NCI-H1048 (cell line): ENCODE measurements at regions not wholly inside any gene's neighbourhood (a gene's known extent, or its start where the extent isn't known, plus 50 kb on each side); places are given as distances from the start of the nearest gene placed in this dataset.

Experiments used
- DNase-seq: peaks from one replicate; lab custom pipeline; 2025; lab: John Stamatoyannopoulos, UW

DNA sequence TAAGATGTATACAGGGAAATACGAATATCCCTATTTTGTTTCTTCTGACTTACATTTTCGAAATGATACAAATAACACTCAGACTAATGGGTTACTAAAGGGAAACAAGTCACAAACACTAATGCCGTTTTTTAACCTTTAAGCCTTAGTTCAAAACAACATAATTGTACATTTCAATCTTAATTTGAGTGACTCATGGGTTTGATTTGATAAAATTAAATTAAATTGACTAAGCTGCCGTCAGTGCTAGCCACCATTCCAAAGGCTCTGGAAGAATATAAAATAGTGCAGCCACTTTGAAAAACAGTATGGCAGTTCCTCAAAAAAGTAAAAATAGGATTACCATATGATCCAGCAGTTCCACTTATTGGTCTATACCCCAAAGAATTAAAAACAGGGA is 133.8 kb upstream of the NT5C1B start:
- DNase-seq = no peak

GRCh38 chr2:18722101-18722500 is 132.7 kb upstream of the NT5C1B start:
- DNase-seq = no peak

DNA sequence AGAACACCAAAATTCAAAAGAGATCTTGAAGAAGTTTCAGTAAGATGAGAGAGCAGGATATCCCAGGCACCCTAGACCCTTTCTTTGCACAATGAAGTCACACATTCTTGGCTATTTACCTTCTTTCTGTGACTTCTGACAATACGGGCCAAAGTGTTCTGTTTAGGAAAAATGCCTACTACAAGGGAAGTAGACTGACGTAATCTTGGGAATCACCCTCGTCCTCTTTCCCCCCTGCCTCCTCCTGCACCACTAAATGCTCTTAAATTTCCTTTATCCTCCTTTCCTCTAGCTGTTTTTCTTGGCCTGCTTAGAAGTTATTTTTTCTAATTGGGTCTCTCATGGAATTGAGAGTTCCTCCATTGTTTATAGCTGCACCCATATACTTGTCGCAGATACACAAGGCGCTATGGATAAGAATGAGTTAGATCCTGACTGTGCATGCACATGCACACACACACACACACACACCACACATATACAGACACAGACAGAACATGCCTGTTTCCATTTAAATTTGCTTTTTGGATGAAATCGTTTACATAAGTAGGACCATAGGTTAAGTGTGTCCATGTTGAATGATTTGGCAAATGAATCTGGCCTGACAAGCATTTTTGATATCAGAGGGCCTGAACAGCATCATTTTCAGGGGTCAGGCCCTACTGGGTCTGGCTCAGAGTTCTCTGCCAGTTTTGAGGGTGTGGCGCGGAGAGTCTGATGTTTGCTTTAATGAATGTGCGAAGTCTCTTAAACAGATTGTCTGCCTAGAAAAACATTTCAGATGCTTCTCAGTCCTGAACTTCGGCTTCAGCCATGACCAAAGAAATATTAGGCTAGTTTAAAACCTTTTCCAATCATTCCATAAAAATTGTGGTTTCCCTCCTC is 131.9 kb upstream of the NT5C1B start:
- no peak for DNase-seq

DNA sequence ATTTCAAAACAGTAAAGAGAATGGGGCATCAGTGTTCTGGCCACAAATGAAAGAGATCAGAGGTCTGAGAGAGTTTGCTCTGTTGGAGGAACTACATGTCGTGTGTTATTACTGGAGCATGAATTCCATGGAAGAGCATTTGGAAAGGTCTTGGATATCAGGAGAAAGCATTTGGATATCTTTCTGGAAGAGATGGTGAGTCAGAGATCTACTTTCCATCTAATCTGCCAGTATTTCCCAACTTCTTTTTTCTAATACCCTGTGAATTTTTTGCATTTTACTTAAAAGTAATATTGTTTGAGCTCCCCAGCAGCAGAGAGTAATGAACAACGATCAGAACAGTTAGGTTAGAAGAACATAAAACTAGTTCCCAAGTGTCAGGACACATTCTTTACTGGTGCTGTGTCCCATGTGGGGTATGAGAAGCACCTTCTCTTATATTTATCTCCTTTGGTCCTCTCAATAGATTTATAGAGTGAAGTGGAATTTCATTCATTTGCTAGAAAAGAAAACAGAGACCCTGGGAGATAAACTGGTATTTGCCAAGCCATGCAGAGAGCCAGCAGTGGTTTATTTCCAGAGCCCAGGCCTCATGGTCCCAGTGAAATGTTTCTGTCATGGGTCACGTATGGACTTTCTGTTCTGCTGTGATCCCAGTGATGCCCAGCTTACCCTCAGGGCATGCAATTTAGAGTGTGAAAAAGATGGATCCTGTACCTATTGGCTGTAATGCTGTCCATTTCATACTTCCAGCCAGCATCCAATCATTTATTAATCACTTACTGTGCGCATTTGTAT is 130.8 kb upstream of the NT5C1B start:
- no peak for DNase-seq

GRCh38 chr2:18708203-18708715 is 118.9 kb upstream of the NT5C1B start:
- no peak for DNase-seq

GRCh38 chr2:18706001-18706400 is 116.6 kb upstream of the NT5C1B start:
- no peak for DNase-seq

DNA sequence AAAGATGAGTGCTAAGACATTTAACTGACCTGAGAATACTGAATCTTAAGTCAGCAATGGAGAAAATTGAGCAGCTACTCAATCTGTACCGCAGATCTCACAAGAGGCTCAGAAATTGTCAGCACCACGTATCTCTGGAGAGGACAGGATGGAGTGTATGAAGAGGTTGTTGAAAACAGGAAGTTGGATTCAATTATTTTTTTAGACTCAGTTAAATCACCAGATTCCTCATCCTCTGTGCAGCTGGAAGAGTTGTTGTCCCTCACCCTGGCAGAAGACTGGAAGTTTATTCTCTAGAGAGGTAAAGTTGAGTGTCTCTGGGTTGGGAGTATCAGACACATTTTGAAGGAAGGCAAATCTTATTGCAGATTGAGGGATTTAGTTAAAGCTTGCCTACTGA is 114.9 kb upstream of the NT5C1B start:
- no peak for DNase-seq

GRCh38 chr2:18703555-18703954 is 114.2 kb upstream of the NT5C1B start:
- no peak for DNase-seq

GRCh38 chr2:18701981-18702380 is 112.6 kb upstream of the NT5C1B start:
- DNase-seq = no peak

GRCh38 chr2:18701546-18701945 is 112.2 kb upstream of the NT5C1B start:
- no peak for DNase-seq

GRCh38 chr2:18690342-18690741 is 101.0 kb upstream of the NT5C1B start:
- no peak for DNase-seq

- no peak for DNase-seq
Observed at GRCh38 chr2:18684206-18685038, 95.1 kb upstream of the NT5C1B start.

DNA sequence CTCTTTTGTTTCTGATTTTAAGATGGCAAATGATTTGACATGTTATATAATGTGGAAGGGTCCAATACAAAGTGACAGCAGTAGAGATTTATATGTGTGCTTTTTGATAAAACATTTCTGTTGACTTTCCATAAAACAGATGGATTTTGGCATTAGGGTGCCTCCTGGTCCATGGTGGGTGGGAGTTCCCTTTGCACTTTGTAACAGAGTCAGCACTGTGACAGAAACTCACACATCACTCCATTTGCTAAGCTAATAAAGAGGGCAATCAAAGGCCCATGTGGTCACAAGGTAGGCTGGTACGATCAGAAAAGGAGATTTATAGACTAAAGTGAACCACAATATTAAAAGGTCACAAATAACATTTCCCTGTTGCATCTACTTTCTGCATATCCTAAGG is 93.3 kb upstream of the NT5C1B start:
- DNase-seq = no peak

- DNase-seq = no peak
Observed at GRCh38 chr2:18677280-18677679, 87.9 kb upstream of the NT5C1B start.

- no peak for DNase-seq
Observed at GRCh38 chr2:18674309-18674708, 84.9 kb upstream of the NT5C1B start.

GRCh38 chr2:18671363-18671762 is 82.0 kb upstream of the NT5C1B start:
- DNase-seq = no peak

- no peak for DNase-seq
Observed at GRCh38 chr2:18668221-18668620, 78.9 kb upstream of the NT5C1B start.

GRCh38 chr2:18664421-18664820 is 75.1 kb upstream of the NT5C1B start:
- DNase-seq = no peak

DNA sequence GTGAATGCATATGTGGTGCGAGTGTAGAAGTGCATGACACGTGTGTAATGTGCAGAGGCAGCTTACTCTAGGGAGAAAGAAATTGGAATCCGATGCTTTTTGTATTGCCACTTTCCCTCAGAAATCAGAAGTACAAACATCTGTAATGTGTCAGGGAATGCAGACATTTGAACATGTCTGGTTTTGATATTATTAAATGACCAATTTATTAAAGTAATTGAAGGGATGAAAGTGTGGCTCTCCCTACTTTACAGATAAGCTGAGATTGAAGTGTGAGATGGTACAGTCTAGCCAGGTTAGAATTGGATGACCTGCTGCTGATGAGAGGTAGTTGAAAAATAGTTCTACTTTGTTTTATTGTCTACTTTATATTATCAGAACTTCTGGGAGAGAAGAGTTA is 74.5 kb upstream of the NT5C1B start:
- no peak for DNase-seq

- DNase-seq = no peak
Observed at GRCh38 chr2:18662689-18663088, 73.3 kb upstream of the NT5C1B start.

- no peak for DNase-seq
Observed at GRCh38 chr2:18659915-18660314, 70.5 kb upstream of the NT5C1B start.

- no peak for DNase-seq
Observed at GRCh38 chr2:18656048-18656447, 66.7 kb upstream of the NT5C1B start.
